WI38 (cell line): ENCODE measurements at regions not wholly inside any gene's neighbourhood (a gene's known extent, or its start where the extent isn't known, plus 50 kb on each side); places are given as distances from the start of the nearest gene placed in this dataset.

Source experiments
- H3K4me3 ChIP-seq: 2 replicates; pipeline ENCODE4 v1.5.1; 2011; ENCODE audit warnings: low read depth, mild to moderate bottlenecking, control low read depth, low read length
- CTCF ChIP-seq: IDR thresholded peaks from 2 replicates; pipeline ENCODE4 v1.5.1; 2012; ENCODE audit warnings: low read depth, mild to moderate bottlenecking, control low read depth, low read length

DNA sequence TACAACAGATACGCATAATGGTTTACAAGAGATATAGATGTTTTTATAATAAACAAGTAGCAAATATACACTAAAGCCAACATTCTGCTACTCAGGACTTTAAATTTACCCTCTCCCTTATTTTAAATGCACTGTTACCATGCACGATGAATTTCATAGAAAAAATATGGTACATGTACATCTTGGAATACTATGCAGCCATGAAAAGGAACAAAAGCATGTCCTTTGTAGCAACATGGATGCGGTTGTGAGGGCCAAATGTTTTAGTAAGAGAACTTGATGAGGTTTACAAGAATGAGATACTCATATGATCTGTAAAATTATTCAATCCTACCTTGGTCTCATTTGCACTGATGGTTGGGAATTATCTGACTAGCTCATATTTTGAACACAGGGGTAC lies 769.3 kb downstream of the VGLL3 start:
- TF ChIP-seq CTCF, result no peak
- no peak overlapping the region for H3K4me3 ChIP-seq

DNA sequence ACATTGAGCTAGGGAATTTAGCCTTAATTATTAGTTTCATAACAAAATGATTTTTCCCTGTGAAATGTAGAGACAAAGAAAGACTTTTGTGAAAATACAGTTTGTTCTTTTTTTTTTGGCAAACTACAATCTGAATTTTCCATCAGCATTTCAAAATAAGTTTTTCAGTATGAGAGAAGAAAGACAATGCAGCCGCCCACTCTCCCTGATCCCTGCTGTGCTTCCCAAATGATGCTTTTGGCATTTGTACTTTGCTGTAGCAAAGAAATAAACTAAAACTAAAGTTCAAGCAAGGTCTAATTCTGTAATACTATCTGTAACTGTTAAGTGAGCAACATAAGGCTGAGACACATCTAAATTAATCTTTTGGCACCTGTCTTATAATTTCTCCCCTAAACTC lies 782.2 kb downstream of the VGLL3 start:
- TF ChIP-seq CTCF, result no peak
- no peak overlapping the region for H3K4me3 ChIP-seq

DNA sequence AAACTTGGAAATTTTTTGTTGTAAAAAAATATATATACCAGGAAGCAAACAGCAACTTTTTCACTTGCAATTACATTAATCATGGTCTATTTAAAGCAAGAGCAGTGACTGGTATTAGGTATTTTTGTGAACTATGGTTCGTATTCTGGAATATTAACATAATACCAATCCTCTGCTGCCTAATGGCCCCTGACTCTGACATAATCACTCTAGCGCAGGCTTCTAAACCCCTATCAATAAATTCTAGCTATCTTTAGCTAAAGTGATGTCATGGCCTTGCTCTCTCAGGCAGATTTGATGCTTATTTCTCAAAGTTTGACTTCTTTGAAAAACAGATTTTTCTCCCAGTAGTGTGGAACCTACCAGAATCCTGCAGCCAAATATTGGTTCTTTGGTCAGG lies 808.3 kb downstream of the VGLL3 start:
- no peak for TF ChIP-seq CTCF
- H3K4me3 ChIP-seq, result no peak overlapping the region

DNA sequence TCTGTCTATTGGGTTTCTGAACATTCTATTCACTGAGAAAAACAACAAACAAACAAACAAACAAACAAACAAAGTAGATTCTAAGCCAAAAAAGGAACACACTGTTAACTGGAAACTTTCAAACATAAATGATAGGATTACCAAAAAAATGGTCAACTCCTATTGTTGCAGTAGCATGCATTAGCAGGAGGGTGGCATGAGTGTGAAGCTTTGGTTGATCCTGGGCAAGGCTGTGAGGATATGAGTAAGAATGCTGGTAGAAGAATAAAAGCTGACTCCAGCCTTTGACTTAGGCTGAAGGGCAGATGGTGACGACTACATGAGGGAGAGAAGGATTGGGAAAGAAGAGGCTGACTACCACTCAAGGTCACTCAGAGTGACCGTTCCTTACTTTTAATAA lies 810.3 kb downstream of the VGLL3 start:
- H3K4me3 ChIP-seq, result no peak overlapping the region
- TF ChIP-seq CTCF, result no peak

- H3K4me3 ChIP-seq, result no peak overlapping the region
- TF ChIP-seq CTCF, result no peak
These were observed 812.9 kb downstream of the VGLL3 start for GRCh38 chr3:86178095-86178494.

DNA sequence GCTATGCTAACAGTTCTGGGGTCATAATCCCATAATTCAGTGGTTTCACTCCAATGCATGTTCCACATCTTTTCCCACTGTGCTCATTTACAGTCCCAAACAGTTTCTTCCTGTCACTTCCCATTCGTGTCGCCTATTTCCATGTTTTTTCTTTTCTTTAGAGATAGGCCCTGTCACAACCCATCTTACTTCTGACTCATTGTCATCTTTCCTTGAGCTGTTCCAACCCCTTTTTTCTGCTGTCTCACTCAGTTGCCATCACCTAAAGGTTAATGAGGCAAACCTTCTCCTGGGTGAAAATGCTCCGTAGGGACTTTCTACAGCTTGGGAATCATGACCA lies 814.5 kb downstream of the VGLL3 start:
- no peak overlapping the region for H3K4me3 ChIP-seq
- TF ChIP-seq CTCF, result no peak

DNA sequence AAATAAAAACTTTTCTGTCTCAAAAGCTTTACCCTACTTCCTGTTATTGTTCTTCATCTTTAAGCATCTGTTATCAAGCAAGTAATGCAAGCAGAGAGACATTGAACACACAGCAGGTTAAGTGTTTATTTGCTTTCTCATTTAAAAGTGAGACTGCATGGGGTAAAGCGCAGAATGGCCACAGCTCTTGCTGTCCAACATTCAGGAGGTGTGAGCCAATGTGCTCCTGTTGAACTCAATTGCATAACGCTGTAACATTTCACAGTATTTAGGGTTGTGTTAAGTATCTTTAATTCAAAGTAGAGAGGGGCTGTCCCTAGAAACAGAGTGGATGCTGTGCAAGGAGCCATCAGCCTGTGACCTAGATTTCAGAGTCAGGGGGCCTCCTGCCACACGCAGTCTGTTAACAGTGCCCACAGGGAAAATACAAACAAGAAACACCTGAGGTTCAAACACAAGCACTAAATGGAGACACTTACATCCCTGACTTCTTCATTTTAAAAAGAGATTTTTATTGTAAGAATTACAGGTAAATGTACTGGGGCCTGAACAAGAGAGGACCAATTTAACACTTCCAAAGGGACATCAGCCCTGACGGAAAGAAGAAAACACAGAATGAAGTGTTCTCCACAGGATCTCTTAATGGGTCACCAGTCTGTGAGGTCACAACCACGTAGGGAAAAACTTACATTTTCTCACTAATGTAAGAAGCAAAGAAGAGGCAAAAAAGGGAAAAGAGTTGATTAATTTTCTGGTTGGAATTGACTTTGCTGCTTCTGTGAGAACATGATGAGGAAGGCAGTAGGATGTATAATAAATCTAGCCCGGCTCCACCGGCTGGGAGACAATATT lies 815.1 kb downstream of the VGLL3 start:
- no peak for TF ChIP-seq CTCF
- H3K4me3 ChIP-seq, result no peak overlapping the region
